NB4 (cell line): ENCODE measurements at regions not wholly inside any gene's neighbourhood (a gene's known extent, or its start where the extent isn't known, plus 50 kb on each side); places are given as distances from the start of the nearest gene placed in this dataset.

Experiments used
- CTCF ChIP-seq: IDR thresholded peaks from one replicate; pipeline ENCODE4 v1.5.1; 2012; ENCODE audit warnings: low read depth, low read length
- MAX ChIP-seq: IDR thresholded peaks from 2 replicates; pipeline ENCODE4 v1.6.1; 2011; ENCODE audit warnings: low read depth, low read length
- POLR2A ChIP-seq: IDR thresholded peaks from 2 replicates; pipeline ENCODE4 v1.6.1; 2011; ENCODE audit warnings: mild to moderate bottlenecking; ENCODE audit not compliant: insufficient read length; ENCODE audit errors: extremely low read depth

- no peak for TF ChIP-seq CTCF
- TF ChIP-seq POLR2A: no peak
- TF ChIP-seq MAX: no peak
Measured at GRCh38 chr5:107274571-107274970, 396.2 kb downstream of the EFNA5 start.
